A549 (cell line): ENCODE measurements at regions not wholly inside any gene's neighbourhood (a gene's known extent, or its start where the extent isn't known, plus 50 kb on each side); places are given as distances from the start of the nearest gene placed in this dataset.

Experiments used
- ATAC-seq, 2 experiments: fragments of 200-7000 bp in 1 of 2; fragments of >200 bp in 1 of 2; cut with Nextera tagmentation in 1 of 2; cut with Tn5 transposase in 1 of 2; 3 replicates each; pipeline versions ENCODE4 v1.8.0 to v1.9.1; 2018 to 2020; ENCODE audit warnings: mild to moderate bottlenecking in 1 of 2, moderate library complexity in 1 of 2
- CTCF ChIA-PET: fragments of 300-600 bp; sonication (Branson Sonifier 250); formaldehyde crosslinking; extraction: SDS; loops from one replicate; lab custom pipeline; 2021; ENCODE audit warnings: antibody characterized with exemption, inconsistent platforms; lab: Yijun Ruan, JAX
- POLR2A ChIA-PET: fragments of 350-600 bp; formaldehyde crosslinking; extraction: SDS; loops from one replicate; lab custom pipeline; 2021; ENCODE audit warnings: antibody characterized with exemption, inconsistent platforms; lab: Yijun Ruan, JAX
- DNase-seq, 2 experiments: peaks; one replicate each; pipeline versions ENCODE4 v3.0.0 to v3.0.0-alpha.2; 2011 to 2016; ENCODE audit warnings: low read depth in 1 of 2, low spot score in 1 of 2
- FAIRE-seq: peaks from 2 replicates; lab custom pipeline; 2011; peaks lifted over from hg19 to GRCh38; lab: Jason Lieb, UNC
- H3K27ac ChIP-seq, 2 experiments: fragments of >200 bp; sonication (Bioruptor Twin); formaldehyde crosslinking; 3 replicates each; pipeline ENCODE4 v1.5.1; 2016 to 2017
- H3K4me1 ChIP-seq: fragments of >200 bp; sonication (Bioruptor Twin); formaldehyde crosslinking; 3 replicates; pipeline ENCODE4 v1.6.1; 2016
- H3K4me2 ChIP-seq: fragments of >200 bp; sonication (Bioruptor Twin); formaldehyde crosslinking; 3 replicates; pipeline ENCODE4 v1.6.1; 2016
- H3K4me3 ChIP-seq: fragments of >200 bp; sonication (Bioruptor Twin); formaldehyde crosslinking; 3 replicates; pipeline ENCODE4 v1.5.1; 2016
- H3K9me3 ChIP-seq: fragments of >200 bp; sonication (Bioruptor Twin); formaldehyde crosslinking; 3 replicates; pipeline ENCODE4 v1.6.1; 2016
- ATOH8 ChIP-seq: fragments of 250-450 bp; sonication (Bioruptor Pico); IDR thresholded peaks from 2 replicates; pipeline ENCODE4 v1.5.0; 2020; ENCODE audit warnings: low read depth, mild to moderate bottlenecking, moderate library complexity
- CHD4 ChIP-seq: fragments of 200-600 bp; sonication (generic); IDR thresholded peaks from 2 replicates; pipeline ENCODE4 v1.6.1; 2016; ENCODE audit warnings: antibody characterized with exemption, mild to moderate bottlenecking, borderline replicate concordance
- E2F6 ChIP-seq: IDR thresholded peaks from 2 replicates; pipeline ENCODE4 v1.6.1; 2012; ENCODE audit warnings: low read depth, borderline replicate concordance
- EP300 ChIP-seq, 2 experiments: fragments of >200 bp; sonication (Bioruptor Twin); formaldehyde crosslinking; IDR thresholded peaks; 2 replicates in 1 of 2; 3 replicates in 1 of 2; pipeline ENCODE4 v1.6.1; 2016 to 2017
- FOSB ChIP-seq: fragments of 250-450 bp; sonication (Bioruptor Pico); IDR thresholded peaks from 2 replicates; pipeline ENCODE4 v1.5.0; 2020; ENCODE audit warnings: mild to moderate bottlenecking, moderate library complexity
- FOXS1 ChIP-seq: fragments of 250-450 bp; sonication (Bioruptor Pico); IDR thresholded peaks from 2 replicates; pipeline ENCODE4 v1.5.0; 2020; ENCODE audit warnings: mild to moderate bottlenecking, moderate library complexity
- GATA3 ChIP-seq: IDR thresholded peaks from 2 replicates; pipeline ENCODE4 v1.6.1; 2012; ENCODE audit warnings: borderline replicate concordance
- HES2 ChIP-seq: fragments of >200 bp; sonication (Bioruptor Twin); formaldehyde crosslinking; IDR thresholded peaks from 2 replicates; pipeline ENCODE4 v1.6.1; 2016
- HOXB5 ChIP-seq: fragments of 250-450 bp; sonication (Bioruptor Pico); IDR thresholded peaks from 2 replicates; pipeline ENCODE4 v1.5.0; 2020; ENCODE audit warnings: mild to moderate bottlenecking, moderate library complexity
- KDM5A ChIP-seq: fragments of 200-600 bp; sonication (generic); IDR thresholded peaks from 2 replicates; pipeline ENCODE4 v1.6.1; 2016; ENCODE audit warnings: antibody characterized with exemption, mild to moderate bottlenecking
- MAX ChIP-seq: IDR thresholded peaks from 2 replicates; pipeline ENCODE4 v1.6.1; 2012
- MAZ ChIP-seq: fragments of 150-350 bp; IDR thresholded peaks from 2 replicates; pipeline ENCODE4 v1.6.1; 2014; ENCODE audit warnings: antibody characterized with exemption, low read depth, low read length, borderline replicate concordance
- NPAS2 ChIP-seq: fragments of 250-450 bp; sonication (Bioruptor Pico); IDR thresholded peaks from 2 replicates; pipeline ENCODE4 v1.8.0; 2022; ENCODE audit warnings: mild to moderate bottlenecking, moderate library complexity, borderline replicate concordance
- POLR2AphosphoS2 ChIP-seq: conservative IDR thresholded peaks from 2 replicates; pipeline ENCODE4 v1.6.1; 2012; ENCODE audit warnings: low read length, improper control_type of control experiment, inconsistent platforms
- RNF2 ChIP-seq: fragments of 200-600 bp; sonication (generic); IDR thresholded peaks from 2 replicates; pipeline ENCODE4 v1.6.1; 2016; ENCODE audit warnings: low read depth, mild to moderate bottlenecking, antibody characterized with exemption, moderate library complexity, borderline replicate concordance
- SREBF2 ChIP-seq: fragments of 450-650 bp; IDR thresholded peaks from 2 replicates; pipeline ENCODE4 v1.6.1; 2014; ENCODE audit warnings: mild to moderate bottlenecking, moderate library complexity
- TP53 ChIP-seq: fragments of 250-450 bp; sonication (Bioruptor Pico); IDR thresholded peaks from 2 replicates; pipeline ENCODE4 v1.5.0; 2021; ENCODE audit warnings: mild to moderate bottlenecking, moderate library complexity
- WGBS: methylation state at CpG from one replicate; pipeline ENCODE4 v1.1.6; 2017; ENCODE audit errors: missing lambda C conversion rate; 5-methylcytosine and 5-hydroxymethylcytosine counted together

- WGBS: 67% methylated on average over 6 of the region's 6 CpGs
- H3K27ac ChIP-seq: no peak overlapping the region
Measured at GRCh38 chr18:8942021-8942908, 160.2 kb upstream of the NDUFV2 start.

GRCh38 chr18:8942909-8943545 lies 159.5 kb upstream of the NDUFV2 start:
- Histone ChIP-seq H3K4me2 (no peak overlapping the region), H3K4me3 (no peak overlapping the region), H3K4me1 (peaks cover 3% of the 10 kb centered on the region), H3K9me3 (peaks cover 7% of the 10 kb centered on the region; the same call in 2 of the 3 replicates), H3K27ac (no peak overlapping the region)
- no peak for DNase-seq
- ATAC-seq: no peak
- CTCF ChIA-PET: interaction anchor here (0.6 to 1.6 kb wide), 2 partner anchors 20 to 39 kb away, joined by 3 to 5 read pairs; no protein-coding TSS in a partner anchor
- TF ChIP-seq MAZ: no peak
- no peak for TF ChIP-seq TP53 (CRISPR knock-in tag)
- TF ChIP-seq KDM5A: no peak
- TF ChIP-seq FOSB (CRISPR knock-in tag): no peak
- TF ChIP-seq ATOH8 (CRISPR knock-in tag): no peak
- TF ChIP-seq RNF2: no peak
- TF ChIP-seq NPAS2 (CRISPR knock-in tag): no peak
- TF ChIP-seq CHD4: no peak
- TF ChIP-seq E2F6: no peak
- TF ChIP-seq FOXS1 (CRISPR knock-in tag): no peak
- no peak for TF ChIP-seq POLR2AphosphoS2
- no peak for TF ChIP-seq HOXB5 (CRISPR knock-in tag)
- no peak for TF ChIP-seq SREBF2
- no peak for TF ChIP-seq GATA3
- no peak for TF ChIP-seq EP300 (IDR thresholded peaks at IDR 0.05)
- TF ChIP-seq HES2: no peak
- no peak for FAIRE-seq
- POLR2A ChIA-PET: no interaction called here
- 95% methylated on average over 15 of the region's 15 CpGs for WGBS

More at GRCh38 chr18:8942021-8942908, 160.2 kb upstream of the NDUFV2 start:
- FAIRE-seq (no peak), DNase-seq (no peak), ATAC-seq (no peak)
- ChIA-PET POLR2A (no interaction called here), CTCF (interaction anchor here (1.6 kb wide), 1 partner anchor 40 kb away, joined by 5 read pairs; no protein-coding TSS in a partner anchor)
- Histone ChIP-seq H3K9me3 (peaks cover 7% of the 10 kb centered on the region; the same call in 2 of the 3 replicates), H3K4me2 (no peak overlapping the region), H3K4me3 (no peak overlapping the region), H3K4me1 (no peaks in the 10 kb centered on the region)
- TF ChIP-seq SREBF2 (no peak), MAX (no peak)
